ENCODE measurements at regions not wholly inside any gene's neighbourhood (a gene's known extent, or its start where the extent isn't known, plus 50 kb on each side); places are given as distances from the start of the nearest gene placed in this dataset.

DNA sequence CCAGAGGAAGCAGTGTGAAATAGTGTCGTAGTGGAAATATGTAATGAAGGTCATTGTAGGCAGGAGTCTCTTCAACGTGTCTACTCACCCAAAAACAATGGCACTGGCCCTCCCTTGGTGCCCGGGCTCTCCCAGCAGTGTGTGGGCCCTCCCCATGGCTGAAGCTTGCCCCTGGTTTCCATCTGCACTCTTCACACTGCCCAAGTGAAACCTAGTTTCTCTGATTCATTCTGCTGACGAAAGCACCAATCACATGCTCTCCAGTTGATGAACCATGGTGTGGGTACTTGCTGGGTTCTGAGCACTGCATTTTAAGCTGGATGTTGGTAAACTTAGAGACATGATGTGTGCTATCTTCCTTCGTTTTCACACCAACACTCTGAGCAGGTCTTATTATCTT is 61.0 kb upstream of the AGBL1 start:
- in situ Hi-C loops (cut with MboI; ENCODE audit: low sequenced_read_pairs): no loop called here

DNA sequence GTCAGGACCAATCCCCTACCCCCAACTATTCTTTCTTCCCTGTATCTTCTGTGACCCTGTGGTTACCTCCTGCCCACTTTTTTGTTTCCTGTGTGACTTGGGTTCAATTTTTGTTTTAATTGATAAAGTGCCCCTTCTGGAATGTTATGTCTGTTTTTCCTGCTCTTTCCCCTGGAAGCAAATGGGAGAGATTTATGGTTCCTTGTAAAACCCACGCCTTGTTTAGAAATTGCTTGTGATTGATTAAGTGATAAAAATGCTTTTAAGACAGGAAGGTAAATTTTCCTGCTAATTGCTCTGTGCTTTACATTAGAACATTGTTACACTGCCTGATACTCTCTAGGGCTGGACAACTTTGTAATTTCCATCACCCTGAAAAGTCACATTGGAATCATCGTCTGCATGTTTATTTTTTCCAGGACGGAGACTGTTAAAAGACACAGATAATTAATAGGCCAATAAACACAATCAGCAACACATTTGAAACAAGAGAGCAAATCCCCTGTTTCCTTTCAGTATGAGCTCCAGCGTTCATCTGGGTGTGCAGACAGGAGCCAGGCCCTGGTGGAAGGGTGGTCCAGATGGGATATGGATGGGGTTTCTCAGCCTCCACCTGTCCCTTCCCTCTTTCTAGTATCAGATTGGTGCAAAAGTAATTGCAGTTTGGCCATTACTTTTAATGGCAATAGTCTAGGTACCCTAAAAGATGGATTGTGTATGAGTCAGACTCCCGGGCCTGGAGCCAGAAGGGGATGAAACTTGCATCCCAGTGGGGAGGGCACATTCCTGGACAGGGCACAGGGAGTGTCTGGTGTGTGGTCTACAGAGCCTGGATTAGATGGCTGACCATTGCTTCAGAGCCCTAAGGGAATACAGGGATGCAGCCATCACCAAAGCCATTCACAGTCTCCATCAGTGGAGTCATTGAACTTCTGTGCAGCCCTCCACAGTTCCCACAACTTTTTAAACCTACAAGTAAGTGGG is 58.1 kb upstream of the AGBL1 start:
- in situ Hi-C loops (cut with MboI; ENCODE audit: low sequenced_read_pairs): no loop called here

DNA sequence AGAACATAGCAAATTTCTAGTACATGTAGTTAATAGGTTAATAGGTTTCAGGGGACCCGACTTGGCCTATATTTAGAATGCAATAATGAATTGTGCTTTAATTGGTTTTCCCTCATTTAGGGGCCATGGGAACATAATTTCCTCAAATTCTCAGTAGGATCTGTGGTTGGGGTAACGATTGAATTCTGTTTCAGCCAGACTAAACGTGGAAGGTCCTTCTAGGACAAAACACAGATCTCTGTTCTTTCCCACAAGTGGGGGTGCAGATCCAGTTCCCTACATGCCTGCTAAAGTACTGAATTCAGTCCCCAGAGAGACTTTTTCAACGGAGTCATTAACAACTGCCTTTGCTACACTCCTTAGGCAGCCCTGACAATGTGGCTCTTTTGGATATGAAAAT is 50.7 kb upstream of the AGBL1 start:
- in situ Hi-C loops (cut with MboI; ENCODE audit: low sequenced_read_pairs): no loop called here
